ENCODE measurements at regions not wholly inside any gene's neighbourhood (a gene's known extent, or its start where the extent isn't known, plus 50 kb on each side); places are given as distances from the start of the nearest gene placed in this dataset.

- no peak overlapping the region for H3K27ac ChIP-seq
- TF ChIP-seq CTCF (IDR thresholded peaks at IDR 0.05) (no peak), ZFX (IDR thresholded peaks at IDR 0.05; ENCODE audit: borderline replicate concordance) (no peak)
These were observed 201.2 kb downstream of the BCHE start for GRCh38 chr3:165635791-165636683.

GRCh38 chr3:165624761-165625160 is 212.5 kb downstream of the BCHE start:
- H3K27ac ChIP-seq, result no peak overlapping the region
- TF ChIP-seq CTCF (IDR thresholded peaks at IDR 0.05) (peak; percentile 46), ZFX (IDR thresholded peaks at IDR 0.05; ENCODE audit: borderline replicate concordance) (no peak)

GRCh38 chr3:165622356-165622755 is 214.9 kb downstream of the BCHE start:
- no peak for TF ChIP-seq CTCF (IDR thresholded peaks at IDR 0.05)
- no peak for TF ChIP-seq ZFX (IDR thresholded peaks at IDR 0.05; ENCODE audit: borderline replicate concordance)
- H3K27ac ChIP-seq, result no peak overlapping the region

- H3K27ac ChIP-seq, result no peak overlapping the region
- TF ChIP-seq CTCF (IDR thresholded peaks at IDR 0.05) (no peak), ZFX (IDR thresholded peaks at IDR 0.05; ENCODE audit: borderline replicate concordance) (no peak)
These were observed 218.2 kb downstream of the BCHE start for GRCh38 chr3:165619069-165619468.

GRCh38 chr3:165617134-165617533 is 220.1 kb downstream of the BCHE start:
- no peak for TF ChIP-seq ZFX (IDR thresholded peaks at IDR 0.05; ENCODE audit: borderline replicate concordance)
- no peak for TF ChIP-seq CTCF (IDR thresholded peaks at IDR 0.05)

GRCh38 chr3:165614337-165614736 is 222.9 kb downstream of the BCHE start:
- TF ChIP-seq CTCF (IDR thresholded peaks at IDR 0.05), result no peak
- TF ChIP-seq ZFX (IDR thresholded peaks at IDR 0.05; ENCODE audit: borderline replicate concordance), result no peak
- no peak overlapping the region for H3K27ac ChIP-seq

More at GRCh38 chr3:165617134-165617533, 220.1 kb downstream of the BCHE start:
- H3K27ac ChIP-seq, result no peak overlapping the region

- H3K27ac ChIP-seq, result no peak overlapping the region
- TF ChIP-seq ZFX (IDR thresholded peaks at IDR 0.05; ENCODE audit: borderline replicate concordance) (no peak), CTCF (IDR thresholded peaks at IDR 0.05) (no peak)
These were observed 224.2 kb downstream of the BCHE start for GRCh38 chr3:165613014-165613413.

All from 22Rv1 (cell line).